Chondrocyte (in vitro differentiated cells): ENCODE measurements at regions not wholly inside any gene's neighbourhood (a gene's known extent, or its start where the extent isn't known, plus 50 kb on each side); places are given as distances from the start of the nearest gene placed in this dataset.
A peak's percentile ranks its signal among the peaks of the same experiment; 100 is the strongest.

Source experiments
- DNase-seq: peaks from one replicate; pipeline ENCODE4 v3.0.0; 2021; ENCODE audit warnings: mixed read lengths, low spot score
- H3K27ac Mint-ChIP-seq: one replicate; pipeline ENCODE4 v1.8.0; 2021; ENCODE audit warnings: mild to moderate bottlenecking, moderate library complexity, mixed read lengths; ENCODE audit not compliant: unreplicated experiment
- H3K27me3 Mint-ChIP-seq: 2 replicates; pipeline ENCODE4 v1.8.0; 2021; ENCODE audit warnings: low read depth, mixed read lengths
- H3K36me3 Mint-ChIP-seq: 2 replicates; pipeline ENCODE4 v1.8.0; 2021; ENCODE audit warnings: low read depth, mixed read lengths
- H3K4me1 Mint-ChIP-seq: 2 replicates; pipeline ENCODE4 v1.8.0; 2021; ENCODE audit warnings: low read depth, mild to moderate bottlenecking, mixed read lengths
- H3K4me3 Mint-ChIP-seq: one replicate; pipeline ENCODE4 v1.8.0; 2021; ENCODE audit warnings: mild to moderate bottlenecking, moderate library complexity, mixed read lengths; ENCODE audit not compliant: unreplicated experiment
- H3K9me3 Mint-ChIP-seq: 2 replicates; pipeline ENCODE4 v1.8.0; 2021; ENCODE audit warnings: low read depth, mixed read lengths
- CTCF ChIP-seq: fragments of 200-600 bp; sonication (generic); IDR thresholded peaks from 2 replicates; pipeline ENCODE4 v1.5.0; 2021; ENCODE audit warnings: antibody characterized with exemption, mild to moderate bottlenecking, moderate library complexity

- H3K9me3 Mint-ChIP-seq: no peaks in the 10 kb centered on the region
- H3K27me3 Mint-ChIP-seq: peaks cover 13% of the 10 kb centered on the region
- no peak overlapping the region for H3K4me3 Mint-ChIP-seq
- no peak for DNase-seq
- TF ChIP-seq CTCF: no peak
- no peak overlapping the region for H3K27ac Mint-ChIP-seq
- no peaks in the 10 kb centered on the region for H3K36me3 Mint-ChIP-seq
- peaks cover 4% of the 10 kb centered on the region for H3K4me1 Mint-ChIP-seq
Observed at GRCh38 chr4:166491635-166492034, 618.6 kb downstream of the TLL1 start.

- Mint-ChIP-seq H3K4me1 (peaks cover 4% of the 10 kb centered on the region), H3K36me3 (no peaks in the 10 kb centered on the region), H3K9me3 (no peaks in the 10 kb centered on the region), H3K4me3 (no peak overlapping the region), H3K27me3 (peaks cover 18% of the 10 kb centered on the region), H3K27ac (no peak overlapping the region)
- no peak for DNase-seq
- peak; percentile 2 for TF ChIP-seq CTCF
Observed at GRCh38 chr4:166493924-166494345, 620.9 kb downstream of the TLL1 start.

- Mint-ChIP-seq H3K4me1 (peaks cover 4% of the 10 kb centered on the region), H3K4me3 (no peak overlapping the region), H3K27ac (no peak overlapping the region), H3K27me3 (peaks cover 32% of the 10 kb centered on the region), H3K36me3 (no peaks in the 10 kb centered on the region), H3K9me3 (no peaks in the 10 kb centered on the region)
- no peak for TF ChIP-seq CTCF
- no peak for DNase-seq
Observed at GRCh38 chr4:166498546-166498945, 625.5 kb downstream of the TLL1 start.

- no peaks in the 10 kb centered on the region for H3K36me3 Mint-ChIP-seq
- H3K27me3 Mint-ChIP-seq: peaks cover 33% of the 10 kb centered on the region
- H3K27ac Mint-ChIP-seq: no peak overlapping the region
- no peak for TF ChIP-seq CTCF
- no peak overlapping the region for H3K4me3 Mint-ChIP-seq
- no peaks in the 10 kb centered on the region for H3K4me1 Mint-ChIP-seq
- no peak for DNase-seq
- no peaks in the 10 kb centered on the region for H3K9me3 Mint-ChIP-seq
Observed at GRCh38 chr4:166499820-166500219, 626.8 kb downstream of the TLL1 start.

- no peak for DNase-seq
- H3K27me3 Mint-ChIP-seq: peaks cover 46% of the 10 kb centered on the region
- no peaks in the 10 kb centered on the region for H3K9me3 Mint-ChIP-seq
- no peak overlapping the region for H3K4me3 Mint-ChIP-seq
- peak; percentile 76 for TF ChIP-seq CTCF
- no peak overlapping the region for H3K27ac Mint-ChIP-seq
- H3K36me3 Mint-ChIP-seq: no peaks in the 10 kb centered on the region
- no peaks in the 10 kb centered on the region for H3K4me1 Mint-ChIP-seq
Observed at GRCh38 chr4:166501941-166502382, 628.9 kb downstream of the TLL1 start.
